NCI-H2029 treated with DMSO at 0.1 percent for 48 hours (cell line): ENCODE measurements at regions not wholly inside any gene's neighbourhood (a gene's known extent, or its start where the extent isn't known, plus 50 kb on each side); places are given as distances from the start of the nearest gene placed in this dataset.
"Not testable (repeated sequence)": the region's sequence is repeated elsewhere in the genome, so short reads cannot be mapped to it uniquely, and the experiment has no call there.

ENCODE experiments used
- DNase-seq: peaks from one replicate; lab custom pipeline; 2025; lab: John Stamatoyannopoulos, UW

DNA sequence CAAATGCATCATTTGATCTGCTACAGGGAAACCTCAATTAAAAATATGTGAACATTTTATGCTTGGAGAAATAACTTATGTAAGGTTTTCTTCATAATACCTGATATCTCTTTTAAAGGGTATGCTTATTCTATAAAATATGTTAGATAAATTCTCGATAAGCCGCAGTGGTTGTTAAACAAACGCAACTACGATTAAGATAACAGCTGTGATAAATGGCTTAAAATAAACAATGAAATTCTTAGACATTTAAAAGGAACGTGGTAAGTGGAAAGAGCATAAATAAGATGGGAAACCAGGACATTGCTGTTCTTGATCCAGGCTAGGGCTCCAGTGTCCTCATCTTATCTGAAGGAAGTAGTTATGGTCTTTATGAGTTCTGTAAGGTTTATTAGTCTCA lies 415.9 kb downstream of the CD83 start:
- no peak for DNase-seq

DNA sequence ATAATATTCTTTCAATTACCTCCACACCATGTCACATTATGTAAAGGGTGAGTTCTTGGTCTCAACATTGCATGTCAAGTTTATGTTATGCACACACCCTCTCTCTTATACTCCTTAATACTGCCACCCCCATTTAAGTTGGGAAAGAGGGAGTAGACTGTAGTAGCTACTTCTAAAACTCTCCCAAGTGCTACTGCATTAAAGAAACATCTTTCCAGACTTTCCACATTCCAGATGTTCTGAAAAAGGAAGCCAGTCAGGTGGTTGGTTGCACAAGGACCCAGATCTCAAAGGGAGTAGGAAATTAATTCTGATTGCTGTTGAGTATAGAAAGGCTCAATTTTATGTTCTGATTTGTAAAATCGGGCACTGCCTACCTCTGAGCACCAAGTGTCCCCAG lies 419.5 kb downstream of the CD83 start:
- DNase-seq = no peak

DNA sequence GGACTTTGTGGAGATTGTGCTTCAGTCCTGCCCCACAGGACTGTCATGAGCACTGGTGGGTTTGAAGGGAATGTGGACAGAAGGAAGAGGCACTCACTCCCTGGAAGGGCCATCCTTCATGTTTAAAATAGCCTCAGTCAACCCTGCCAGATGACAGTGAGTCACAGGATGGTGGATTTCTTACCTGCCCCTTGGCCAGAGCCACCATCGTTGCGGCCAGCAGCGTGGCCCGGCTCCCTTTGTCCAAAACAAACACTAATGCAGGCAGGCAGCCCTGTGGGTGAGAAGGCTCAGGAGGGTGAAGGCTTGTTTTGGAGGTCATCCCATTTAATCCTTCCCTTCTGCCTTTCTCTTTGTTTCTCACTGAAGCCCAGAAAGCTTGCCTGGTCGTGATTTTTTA lies 422.7 kb downstream of the CD83 start:
- DNase-seq = no peak

DNA sequence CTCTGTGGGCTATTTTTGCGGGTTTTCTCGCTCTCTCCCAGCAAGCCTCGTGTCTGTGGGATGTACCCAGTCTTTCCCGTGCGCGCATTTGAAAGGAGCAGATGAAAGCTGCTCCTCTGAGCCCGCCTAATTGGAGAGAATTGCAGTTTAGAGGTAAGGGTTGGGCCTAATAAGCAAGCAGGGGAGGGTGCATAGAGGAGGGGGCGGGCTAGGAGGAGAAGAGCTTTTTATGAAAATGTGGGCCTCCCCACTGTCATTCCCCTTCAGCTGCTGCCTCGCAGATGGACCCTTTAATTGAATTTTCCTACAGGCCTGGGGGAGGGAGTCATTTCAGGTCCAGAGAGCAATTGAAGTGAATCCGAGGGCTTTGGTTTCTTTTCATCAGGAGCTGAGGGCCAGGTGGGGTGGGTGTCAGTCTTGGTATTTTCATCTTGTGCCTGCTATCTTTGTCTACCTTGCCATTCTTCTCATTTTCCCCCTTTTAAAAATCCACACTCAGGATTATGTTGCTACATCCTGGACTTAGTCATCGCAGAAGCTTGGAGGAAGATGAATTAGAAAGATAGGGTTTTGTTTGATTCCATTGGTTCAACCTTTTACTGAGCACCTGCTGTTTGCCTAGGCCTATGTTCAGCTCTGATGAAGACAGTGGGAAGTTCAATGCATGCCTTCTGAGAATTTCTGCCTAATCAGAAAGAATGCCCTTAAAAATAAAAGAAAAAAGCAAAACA lies 423.4 kb downstream of the CD83 start:
- no peak for DNase-seq

DNA sequence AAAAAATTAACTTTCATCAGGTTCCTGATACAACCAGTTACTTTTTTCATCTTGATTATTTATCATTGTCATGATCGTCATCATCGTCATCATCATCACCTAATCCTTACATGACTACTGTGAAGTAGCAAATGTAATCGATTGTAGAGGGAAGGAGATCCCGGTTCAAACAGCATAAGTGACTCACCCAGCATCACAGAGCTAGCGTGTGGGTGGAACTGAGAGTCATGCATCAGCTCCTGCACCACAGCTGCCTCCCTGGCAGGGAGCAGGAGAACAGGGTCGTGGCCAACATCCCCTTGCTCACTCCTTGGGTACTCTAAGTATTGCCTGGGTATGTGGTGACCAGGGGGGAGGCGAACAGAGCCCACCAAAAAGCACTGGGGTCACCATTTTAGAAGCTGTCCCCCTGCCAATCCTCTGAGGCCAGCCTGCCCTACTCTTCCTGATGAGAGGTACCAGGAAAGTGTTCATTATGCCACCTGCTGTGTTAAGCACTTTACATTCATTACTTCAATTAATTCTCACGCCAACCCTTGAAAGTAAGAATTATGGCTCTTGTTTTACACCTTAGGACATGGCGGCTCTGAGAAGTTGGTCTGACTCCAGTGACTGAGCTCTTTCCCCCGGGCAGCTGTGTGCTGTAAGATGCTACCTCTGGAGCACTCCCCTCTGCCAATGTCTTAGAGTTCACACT lies 425.2 kb downstream of the CD83 start:
- no peak for DNase-seq

DNA sequence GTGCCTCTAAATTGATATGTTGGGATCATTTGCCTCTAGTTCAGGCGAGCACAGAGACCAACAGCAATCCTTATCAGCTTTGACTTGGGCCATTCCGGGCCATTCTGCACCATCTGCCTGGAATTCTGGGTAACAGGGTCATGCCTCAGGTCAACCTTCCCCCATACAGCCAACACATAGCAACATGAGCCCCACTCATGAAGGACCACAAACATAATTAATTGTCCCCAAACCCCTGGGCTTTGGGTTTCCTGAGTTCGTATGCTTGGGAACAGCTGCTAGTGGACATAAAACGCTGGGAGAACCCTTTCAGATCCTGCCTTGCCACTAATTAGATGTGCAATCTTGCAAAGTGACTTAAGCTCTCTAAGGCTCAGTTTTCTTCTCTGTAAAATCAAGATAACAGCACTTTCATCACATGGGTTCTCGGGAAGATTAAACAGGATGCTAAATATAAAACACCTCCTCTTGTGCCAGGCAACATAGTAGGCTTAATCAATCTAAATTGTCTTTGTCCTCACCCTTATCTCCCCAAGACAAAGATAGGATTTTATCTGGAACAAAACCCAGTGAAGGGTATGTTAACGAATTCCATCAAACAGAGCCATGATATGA lies 426.5 kb downstream of the CD83 start:
- DNase-seq = no peak

DNA sequence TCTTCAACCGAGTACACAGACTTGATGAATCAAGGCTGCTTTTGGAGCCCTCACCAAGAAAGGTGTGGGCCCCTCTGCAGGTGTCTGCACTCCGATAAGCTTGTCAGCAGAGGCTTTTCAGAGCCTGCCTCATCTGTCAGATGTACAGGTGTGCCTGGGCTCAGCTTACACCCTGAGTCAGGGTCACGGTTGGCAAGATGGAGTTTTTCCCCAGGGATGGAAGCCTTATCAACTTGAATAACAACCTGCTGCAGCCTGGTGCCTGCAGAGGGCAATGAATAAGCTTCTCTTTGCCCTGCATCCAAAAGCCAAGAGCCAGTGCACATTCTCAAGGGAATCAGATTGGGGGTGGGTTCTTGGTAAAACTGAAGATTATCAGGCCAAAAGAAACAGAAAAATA lies 427.1 kb downstream of the CD83 start:
- no peak for DNase-seq

DNA sequence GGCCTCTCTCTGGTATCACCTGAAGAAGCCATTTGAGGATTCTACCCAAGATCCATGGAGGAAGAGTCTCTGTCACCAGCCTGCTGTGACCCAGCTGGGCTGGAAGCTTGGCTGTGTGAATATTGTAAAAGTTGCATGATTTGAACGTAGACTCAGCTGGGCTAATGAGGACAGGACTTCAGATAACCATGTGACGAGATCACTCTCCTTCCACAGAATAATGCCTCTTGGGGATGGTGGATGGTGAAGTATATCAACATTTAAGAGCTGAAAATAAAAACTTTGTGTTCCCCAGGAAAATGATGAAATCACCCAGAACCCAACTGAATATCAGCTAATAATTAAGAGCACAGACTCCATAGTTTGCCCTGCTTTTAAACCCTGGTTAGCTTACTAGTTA lies 427.9 kb downstream of the CD83 start:
- DNase-seq = no peak

DNA sequence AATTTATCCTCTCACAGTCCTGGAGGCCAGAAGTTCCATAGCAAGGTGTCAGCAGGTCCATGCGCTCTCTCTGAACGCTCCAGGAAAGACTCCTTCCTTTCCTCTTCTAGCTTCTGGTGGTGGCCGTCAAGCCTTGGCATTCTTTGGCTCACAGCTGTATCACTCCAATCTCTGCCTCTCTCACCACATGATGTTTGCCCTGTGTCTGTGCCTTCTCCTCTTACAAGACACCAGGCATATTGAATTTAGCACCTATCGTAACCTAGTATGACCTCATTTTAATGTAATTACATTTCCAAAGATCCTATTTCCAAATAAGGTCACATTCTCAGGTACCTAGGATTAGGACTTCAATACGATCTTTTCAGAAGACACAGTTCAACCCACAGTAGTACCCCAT lies 428.5 kb downstream of the CD83 start:
- DNase-seq = peak; percentile 81

DNA sequence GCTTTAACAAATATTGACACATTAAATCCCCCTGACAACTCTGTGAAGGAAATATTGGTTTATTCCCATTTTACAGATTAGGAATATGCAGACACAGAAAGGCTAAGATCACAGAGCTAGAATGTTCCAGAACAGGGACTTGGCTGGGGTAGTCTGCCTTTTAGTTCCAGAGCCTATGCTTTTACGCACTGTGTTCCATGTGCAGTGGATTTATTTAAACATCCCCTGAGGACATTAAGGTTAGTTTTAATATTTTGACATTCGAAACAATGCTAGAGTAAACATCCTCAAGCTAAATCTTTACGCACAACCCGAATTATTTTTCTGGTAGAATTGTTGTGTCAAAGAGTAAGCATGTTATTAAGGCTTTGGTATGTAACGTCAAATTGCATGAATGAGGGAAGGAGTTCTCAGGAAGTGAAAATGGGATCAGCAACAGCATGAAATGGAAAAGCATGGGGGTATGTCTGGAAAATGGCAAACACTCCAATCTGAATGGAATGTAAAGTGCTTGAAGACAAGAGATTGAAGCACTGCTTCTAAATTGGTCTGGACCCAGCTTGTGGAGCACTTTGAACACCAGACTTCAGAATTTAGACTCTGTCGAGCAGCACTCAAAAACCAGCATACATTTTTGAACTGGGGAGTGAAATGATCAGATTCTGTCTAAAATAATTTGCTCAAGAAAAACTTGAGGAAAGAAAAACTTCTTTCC lies 429.9 kb downstream of the CD83 start:
- DNase-seq = peak; percentile 59

DNA sequence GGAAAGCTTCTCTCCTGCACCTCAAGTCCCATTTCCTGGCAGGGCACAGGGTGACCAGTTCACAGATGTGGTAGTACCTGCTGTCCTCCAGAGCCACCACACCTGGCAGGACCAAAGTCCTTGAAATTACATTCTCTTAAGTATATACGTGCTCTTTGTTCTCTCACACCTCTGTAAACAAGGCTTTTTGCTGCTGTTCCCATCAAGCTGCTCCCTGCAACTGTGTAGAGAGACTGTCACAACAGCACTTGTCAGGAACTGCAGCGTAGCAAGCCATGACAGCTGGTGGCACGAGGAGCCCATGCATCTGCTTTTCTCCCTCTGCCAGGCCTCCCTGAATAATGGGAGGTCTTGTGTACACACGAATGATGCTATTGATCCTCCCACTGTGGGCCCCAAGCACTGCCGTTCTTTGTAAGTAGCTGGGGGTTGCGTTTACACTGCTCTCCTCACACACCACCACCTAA lies 431.8 kb downstream of the CD83 start:
- DNase-seq = peak; percentile 96

DNA sequence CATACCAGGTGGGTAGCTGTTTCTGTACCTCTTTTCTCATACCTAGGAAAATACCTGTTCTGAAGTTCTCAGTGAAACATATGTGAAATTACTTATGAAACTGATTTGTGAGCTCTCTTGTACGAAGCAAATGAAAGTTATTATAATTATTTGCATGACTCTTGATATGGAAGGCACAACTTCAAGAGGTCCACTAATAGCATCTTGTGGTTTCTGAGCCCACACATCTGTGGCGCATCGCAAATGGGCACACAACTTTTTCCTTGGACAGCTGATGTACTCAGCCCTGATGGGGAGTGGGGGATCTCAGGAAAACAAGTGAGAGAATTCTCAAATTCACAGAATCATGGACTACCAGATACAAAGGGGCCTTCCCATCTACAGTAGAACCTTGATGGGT lies 432.3 kb downstream of the CD83 start:
- DNase-seq = no peak

DNA sequence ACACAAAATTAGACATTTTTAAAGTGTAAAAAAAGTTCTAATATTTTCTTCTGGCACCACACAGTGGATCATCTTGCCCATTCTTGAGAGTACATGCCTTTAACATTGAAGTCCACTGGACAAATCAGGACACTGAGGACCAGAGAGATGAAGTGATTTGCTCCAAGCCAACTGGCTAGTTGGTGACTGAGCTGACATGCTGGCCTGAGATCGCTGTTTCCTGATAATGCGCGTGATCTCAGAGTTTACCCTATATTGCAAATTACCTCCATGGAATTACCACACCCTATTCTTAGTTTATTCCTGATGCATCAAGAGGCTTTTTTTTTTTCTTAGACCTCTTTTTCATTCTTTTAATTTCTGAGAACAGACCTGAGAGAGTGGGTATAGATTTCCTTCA lies 432.8 kb downstream of the CD83 start:
- no peak for DNase-seq

DNA sequence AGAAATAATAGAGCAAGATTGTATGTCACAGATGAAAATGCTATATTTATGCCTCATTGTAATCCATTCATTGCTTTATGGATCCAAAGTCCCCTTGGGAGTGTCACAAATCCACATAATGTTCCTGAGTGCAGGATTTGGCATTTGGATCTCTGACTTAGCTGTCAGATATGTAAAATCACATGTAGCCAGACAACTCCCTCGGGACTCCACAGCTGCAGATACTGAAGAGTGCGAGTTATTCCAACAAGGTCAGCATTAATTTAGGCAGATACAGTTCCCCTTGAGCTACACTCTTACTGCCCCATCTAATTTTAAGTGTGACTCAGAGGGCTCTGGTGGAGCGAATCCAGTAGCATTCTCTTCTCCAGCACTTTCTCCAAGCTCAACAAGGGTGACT lies 433.2 kb downstream of the CD83 start:
- DNase-seq = no peak

DNA sequence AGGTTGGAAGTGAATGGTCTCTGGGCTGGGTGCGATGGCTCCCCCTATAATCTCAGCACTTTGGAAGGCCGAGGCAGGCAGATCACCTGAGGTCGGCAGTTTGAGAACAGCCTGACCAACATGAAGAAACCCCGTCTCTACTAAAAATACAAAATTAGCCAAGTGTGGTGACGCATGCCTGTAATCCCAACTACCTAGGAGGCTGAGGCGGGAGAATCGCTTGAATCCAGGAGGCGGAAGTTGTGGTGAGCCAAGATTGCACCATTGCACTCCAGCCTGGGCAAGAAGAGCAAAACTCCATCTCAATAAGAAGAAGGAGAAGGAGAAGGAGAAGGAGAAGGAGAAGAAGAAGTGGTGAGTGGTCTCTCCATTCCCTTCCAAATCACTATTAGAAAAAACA lies 434.0 kb downstream of the CD83 start:
- DNase-seq = not testable (repeated sequence)

DNA sequence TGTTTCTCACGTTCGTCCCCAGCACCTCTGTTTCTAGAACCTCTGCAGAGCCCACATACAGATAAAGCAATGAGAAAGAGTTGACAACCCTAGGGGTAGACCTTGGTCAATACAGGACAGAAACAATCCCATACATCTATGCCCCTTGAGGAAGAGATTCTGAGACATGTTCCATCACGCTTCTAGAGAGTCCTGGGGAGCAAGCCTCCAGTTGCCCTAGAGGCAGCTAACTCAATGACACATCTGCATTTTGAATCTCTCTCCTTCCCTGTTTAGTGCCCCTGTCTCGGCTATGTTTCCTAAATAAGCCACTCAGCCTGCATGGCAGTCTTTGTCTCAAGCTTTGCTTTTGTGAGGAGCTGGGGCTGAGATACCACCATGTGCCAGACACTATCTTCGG lies 435.3 kb downstream of the CD83 start:
- no peak for DNase-seq

DNA sequence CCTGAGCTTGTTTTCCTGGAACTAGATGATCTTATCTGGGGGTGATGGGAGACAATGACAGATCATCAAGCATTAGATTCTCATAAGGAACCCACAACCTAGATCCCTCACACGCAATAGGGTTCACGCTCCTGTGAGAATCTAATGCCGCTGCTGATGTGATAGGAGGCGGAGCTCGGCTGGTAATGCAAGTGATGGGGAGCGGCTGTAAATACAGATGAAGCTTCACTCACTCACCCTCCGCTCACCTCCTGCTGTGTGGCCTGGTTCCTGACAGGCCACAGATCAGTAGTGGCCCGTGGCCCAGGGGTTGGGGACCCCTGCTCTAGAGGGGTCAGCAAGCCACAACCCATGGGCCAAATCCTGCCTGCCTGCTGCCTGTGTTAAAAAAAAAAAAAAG lies 435.9 kb downstream of the CD83 start:
- DNase-seq = no peak

DNA sequence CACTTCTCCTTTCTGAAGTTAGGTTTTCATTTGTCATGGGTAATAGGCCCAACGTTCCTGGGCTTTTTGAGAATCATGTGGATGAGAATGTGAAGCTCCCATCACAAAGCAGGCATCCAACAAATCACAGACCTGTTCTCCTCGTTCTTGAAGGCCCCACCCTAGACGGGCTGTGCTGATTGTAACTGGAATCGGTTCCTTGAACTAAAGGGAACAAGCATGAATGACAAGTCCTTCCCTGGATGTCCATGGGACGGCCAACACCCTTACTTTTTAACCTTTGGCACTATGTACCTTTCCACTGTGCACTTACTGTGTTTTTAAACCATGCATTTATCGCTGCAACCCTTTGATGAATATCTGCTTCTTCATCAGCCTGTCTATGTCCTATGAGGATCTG lies 438.2 kb downstream of the CD83 start:
- DNase-seq = no peak

DNA sequence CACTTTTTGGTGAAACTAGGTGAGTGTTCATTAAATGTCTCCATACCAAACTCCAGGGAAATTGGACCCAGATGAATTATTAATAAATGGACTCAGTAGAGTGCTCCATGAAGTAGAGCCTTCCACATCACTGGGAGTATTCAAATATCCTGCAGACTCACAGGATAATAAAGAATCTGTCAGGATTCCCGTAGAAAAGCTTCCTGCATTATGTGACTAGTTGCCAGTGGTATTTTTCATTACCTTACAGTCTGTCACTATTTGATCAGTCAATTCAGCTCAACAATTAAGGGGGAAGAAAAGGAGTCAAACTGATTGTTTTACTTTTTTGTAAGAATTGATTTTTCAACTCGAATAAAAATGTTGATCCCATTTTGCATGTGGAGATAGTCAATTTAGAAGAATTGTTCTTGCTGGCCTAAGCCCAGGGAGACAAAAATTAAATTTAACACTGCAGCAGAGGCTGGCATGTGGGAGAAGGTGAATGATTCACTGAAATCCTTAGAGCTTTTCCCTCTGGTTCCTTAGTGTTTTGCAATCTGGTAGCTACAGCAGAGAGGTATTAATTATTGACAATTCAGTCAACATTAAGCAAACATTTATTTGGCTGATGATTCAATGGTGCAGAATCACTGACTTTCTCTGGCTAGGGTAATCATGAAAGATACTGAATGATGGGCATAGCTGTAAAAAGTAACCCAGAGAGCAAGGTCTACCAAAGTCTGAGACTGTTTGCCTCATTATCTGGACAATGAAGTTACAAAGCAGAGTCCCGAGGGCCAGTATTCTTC lies 442.4 kb downstream of the CD83 start:
- DNase-seq = no peak

DNA sequence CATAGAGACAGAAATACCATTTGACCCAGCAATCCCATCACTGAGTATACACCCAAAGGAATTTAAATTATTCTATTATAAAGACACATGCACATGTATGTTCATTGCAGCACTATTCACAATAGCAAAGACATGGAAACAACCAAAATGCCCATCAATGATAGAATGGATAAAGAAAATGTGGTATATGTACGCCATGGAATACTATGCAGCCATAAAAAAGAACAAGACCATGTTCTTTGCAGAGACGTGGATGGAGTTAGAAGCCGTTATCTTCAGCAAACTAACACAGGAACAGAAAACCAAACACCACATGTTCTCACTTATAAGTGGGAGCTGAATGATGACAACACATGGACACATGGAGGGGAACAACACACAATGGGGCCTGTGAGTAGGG lies 444.0 kb downstream of the CD83 start:
- not testable (repeated sequence) for DNase-seq

DNA sequence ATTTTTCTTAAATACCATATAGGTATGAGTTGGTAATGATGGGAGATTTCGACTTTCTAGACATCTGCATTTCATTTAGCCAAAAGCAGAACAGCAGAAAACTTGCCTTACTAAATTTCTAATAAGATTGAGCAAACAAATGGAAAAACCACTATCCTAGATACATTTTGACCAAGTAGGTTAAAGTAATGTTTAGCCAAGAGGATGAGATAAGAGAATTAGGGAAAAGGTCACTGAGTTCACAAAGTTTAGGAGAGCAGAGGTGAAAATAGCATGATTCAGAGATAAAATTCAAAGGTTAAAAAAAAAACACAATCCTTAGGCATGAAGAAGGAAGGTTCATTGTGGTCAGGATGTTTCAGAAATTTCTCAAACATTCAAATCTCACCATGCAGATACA lies 450.3 kb downstream of the CD83 start:
- DNase-seq = no peak

DNA sequence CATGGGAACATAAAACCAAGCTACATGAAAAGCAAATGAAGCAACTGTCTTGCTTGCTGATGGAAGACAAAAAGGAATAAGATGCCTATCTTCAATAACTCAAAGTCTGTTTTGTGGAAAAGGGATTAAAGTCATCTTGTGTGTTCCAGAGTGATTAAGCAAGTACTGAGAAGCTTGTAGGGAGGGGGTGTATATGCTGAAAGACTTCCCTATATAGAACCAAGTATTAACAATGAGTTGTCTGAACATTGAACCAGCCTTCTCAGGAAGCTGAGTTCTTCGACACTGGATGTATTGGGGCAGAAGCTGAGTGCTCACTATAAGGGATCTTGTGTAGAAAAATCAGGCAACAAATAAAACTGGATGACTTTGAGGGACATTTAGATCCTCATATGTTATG lies 451.8 kb downstream of the CD83 start:
- no peak for DNase-seq
